ENCODE measurements at regions not wholly inside any gene's neighbourhood (a gene's known extent, or its start where the extent isn't known, plus 50 kb on each side); places are given as distances from the start of the nearest gene placed in this dataset.

GRCh38 chr11:29184939-29185890, 831.6 kb downstream of the KCNA4 start:
- no peak for TF ChIP-seq CTCF (IDR thresholded peaks at IDR 0.05; ENCODE audit: insufficient read depth, low read length)
- no peak for TF ChIP-seq REST (IDR thresholded peaks at IDR 0.05; ENCODE audit: insufficient replicate concordance, low read depth)
- no peak for TF ChIP-seq POLR2AphosphoS5 (IDR thresholded peaks at IDR 0.05; ENCODE audit: low read depth)

Data from HL-60 (cell line).